Retinal pigment epithelial cell (primary cell): ENCODE measurements at regions not wholly inside any gene's neighbourhood (a gene's known extent, or its start where the extent isn't known, plus 50 kb on each side); places are given as distances from the start of the nearest gene placed in this dataset.

Source experiments
- DNase-seq: peaks from one replicate; pipeline ENCODE4 v3.0.0-alpha.2; 2010; ENCODE audit warnings: low read depth
- H3K4me3 ChIP-seq: 2 replicates; pipeline ENCODE4 v1.5.1; 2011; ENCODE audit warnings: mild to moderate bottlenecking, low read length, control low read depth, moderate library complexity
- CTCF ChIP-seq: conservative IDR thresholded peaks from 2 replicates; pipeline ENCODE4 v1.5.1; 2011; ENCODE audit warnings: low read depth, low read length, control low read depth, inconsistent platforms

GRCh38 chr21:17444828-17445227 lies 68.0 kb upstream of the CXADR start:
- no peak for TF ChIP-seq CTCF
- no peak overlapping the region for H3K4me3 ChIP-seq
- DNase-seq, result no peak

- TF ChIP-seq CTCF, result no peak
- DNase-seq, result no peak
- no peak overlapping the region for H3K4me3 ChIP-seq
These were observed 66.1 kb upstream of the CXADR start for GRCh38 chr21:17446737-17447136.

- DNase-seq, result no peak
- no peak overlapping the region for H3K4me3 ChIP-seq
- no peak for TF ChIP-seq CTCF
These were observed 63.1 kb upstream of the CXADR start for GRCh38 chr21:17449701-17450100.

- no peak overlapping the region for H3K4me3 ChIP-seq
- no peak for TF ChIP-seq CTCF
These were observed 61.4 kb upstream of the CXADR start for GRCh38 chr21:17451364-17451891.

GRCh38 chr21:17454315-17455027 lies 58.4 kb upstream of the CXADR start:
- no peak for TF ChIP-seq CTCF
- DNase-seq, result peak; percentile 53
- peak overlapping the region; percentile 37 for H3K4me3 ChIP-seq

More at GRCh38 chr21:17451364-17451891, 61.4 kb upstream of the CXADR start:
- peak; percentile 57 for DNase-seq

GRCh38 chr21:17455028-17455353 lies 57.9 kb upstream of the CXADR start:
- no peak for TF ChIP-seq CTCF
- peak overlapping the region; percentile 37 for H3K4me3 ChIP-seq
- no peak for DNase-seq

GRCh38 chr21:17455451-17455850 lies 57.4 kb upstream of the CXADR start:
- no peak for TF ChIP-seq CTCF
- DNase-seq, result no peak
- no peak overlapping the region for H3K4me3 ChIP-seq
